ENCODE measurements at regions not wholly inside any gene's neighbourhood (a gene's known extent, or its start where the extent isn't known, plus 50 kb on each side); places are given as distances from the start of the nearest gene placed in this dataset.

DNA sequence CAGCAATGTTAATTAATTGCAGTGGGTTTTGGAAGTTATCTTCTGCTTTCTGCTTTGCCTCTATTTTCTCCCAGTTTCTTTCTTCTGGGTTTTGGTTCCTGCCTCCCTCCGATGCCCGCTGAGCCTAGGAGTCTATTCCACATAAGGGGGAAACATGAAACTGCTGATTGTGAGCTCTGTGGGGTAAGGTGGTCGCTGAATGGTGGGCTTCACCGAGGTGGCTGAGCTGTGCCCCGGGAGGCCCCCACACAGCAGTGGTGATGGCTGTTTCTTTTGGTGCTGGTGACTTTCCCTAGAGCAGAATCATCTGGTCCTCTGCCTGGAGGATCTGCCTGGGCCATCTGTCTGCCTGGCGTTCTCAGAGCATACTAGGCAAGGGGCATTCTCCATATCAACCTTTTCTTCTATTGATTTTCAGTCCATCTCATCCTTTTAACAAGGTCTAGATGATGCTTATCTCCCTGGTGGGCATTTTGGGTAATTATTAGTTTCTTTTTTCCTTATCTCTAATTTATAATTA is 68.8 kb upstream of the ATP2B2 start:
- CTCF ChIA-PET (ENCODE audit: low intra/inter-chr PET ratio, low total read pairs), result no interaction called here

More for the DNA sequence above, 68.8 kb upstream of the ATP2B2 start:
- Histone ChIP-seq H3K9ac (ENCODE audit: insufficient read depth, low read depth, low read length) (no peak overlapping the region), H4K20me1 (ENCODE audit: insufficient read depth, low read length) (no peaks in the 10 kb centered on the region), H3K9me3 (ENCODE audit: low read length) (no peaks in the 10 kb centered on the region), H2AFZ (ENCODE audit: low read length) (no peak overlapping the region), H3K36me3 (replicated peaks in 1 of 2; ENCODE audit: control insufficient read depth in 1 of 2, insufficient read depth in 2 of 2, low read length in 2 of 2) (no peaks in the 10 kb centered on the region), H3K79me2 (ENCODE audit: insufficient read depth, low read length) (no peaks in the 10 kb centered on the region), H3K27me3 (ENCODE audit: control insufficient read depth in 1 of 2, insufficient read depth in 2 of 2, low read length in 2 of 2) (peaks cover 2 to 16% of the 10 kb centered on the region in 2 experiments; a peak in 3 of 5 replicates), H3K4me1 (ENCODE audit: insufficient read depth, low read length) (no peaks in the 10 kb centered on the region), H3K4me3 (replicated peaks in 1 of 3; ENCODE audit: insufficient read depth in 1 of 3, low read depth in 2 of 3, low read length in 3 of 3) (no peak overlapping the region), H3K27ac (ENCODE audit: extremely low read length, insufficient read depth, low read length) (no peak overlapping the region), H3K4me2 (ENCODE audit: low read depth, low read length) (no peak overlapping the region)
- TF ChIP-seq ZNF672 (CRISPR knock-in tag; IDR thresholded peaks at IDR 0.05) (no peak), DNMT3B (CRISPR knock-in tag; conservative IDR thresholded peaks at IDR 0.05) (no peak)
- TF ChIP-seq, protein P1, sequence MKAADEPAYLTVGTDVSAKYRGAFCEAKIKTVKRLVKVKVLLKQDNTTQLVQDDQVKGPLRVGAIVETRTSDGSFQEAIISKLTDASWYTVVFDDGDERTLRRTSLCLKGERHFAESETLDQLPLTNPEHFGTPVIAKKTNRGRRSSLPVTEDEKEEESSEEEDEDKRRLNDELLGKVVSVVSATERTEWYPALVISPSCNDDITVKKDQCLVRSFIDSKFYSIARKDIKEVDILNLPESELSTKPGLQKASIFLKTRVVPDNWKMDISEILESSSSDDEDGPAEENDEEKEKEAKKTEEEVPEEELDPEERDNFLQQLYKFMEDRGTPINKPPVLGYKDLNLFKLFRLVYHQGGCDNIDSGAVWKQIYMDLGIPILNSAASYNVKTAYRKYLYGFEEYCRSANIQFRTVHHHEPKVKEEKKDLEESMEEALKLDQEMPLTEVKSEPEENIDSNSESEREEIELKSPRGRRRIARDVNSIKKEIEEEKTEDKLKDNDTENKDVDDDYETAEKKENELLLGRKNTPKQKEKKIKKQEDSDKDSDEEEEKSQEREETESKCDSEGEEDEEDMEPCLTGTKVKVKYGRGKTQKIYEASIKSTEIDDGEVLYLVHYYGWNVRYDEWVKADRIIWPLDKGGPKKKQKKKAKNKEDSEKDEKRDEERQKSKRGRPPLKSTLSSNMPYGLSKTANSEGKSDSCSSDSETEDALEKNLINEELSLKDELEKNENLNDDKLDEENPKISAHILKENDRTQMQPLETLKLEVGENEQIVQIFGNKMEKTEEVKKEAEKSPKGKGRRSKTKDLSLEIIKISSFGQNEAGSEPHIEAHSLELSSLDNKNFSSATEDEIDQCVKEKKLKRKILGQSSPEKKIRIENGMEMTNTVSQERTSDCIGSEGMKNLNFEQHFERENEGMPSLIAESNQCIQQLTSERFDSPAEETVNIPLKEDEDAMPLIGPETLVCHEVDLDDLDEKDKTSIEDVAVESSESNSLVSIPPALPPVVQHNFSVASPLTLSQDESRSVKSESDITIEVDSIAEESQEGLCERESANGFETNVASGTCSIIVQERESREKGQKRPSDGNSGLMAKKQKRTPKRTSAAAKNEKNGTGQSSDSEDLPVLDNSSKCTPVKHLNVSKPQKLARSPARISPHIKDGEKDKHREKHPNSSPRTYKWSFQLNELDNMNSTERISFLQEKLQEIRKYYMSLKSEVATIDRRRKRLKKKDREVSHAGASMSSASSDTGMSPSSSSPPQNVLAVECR (CRISPR knock-in tag; IDR thresholded peaks at IDR 0.05; ENCODE audit: borderline replicate concordance), result no peak
- FAIRE-seq, result no peak
- in situ Hi-C loops (cut with HindIII; ENCODE audit: extremely low pct_ligation_motif_present, low pct_unique_long_range_greater_than_20kb) (no loop called here), intact Hi-C loops (cut with micrococcal nuclease; ENCODE audit: unreplicated experiment) (no loop called here)
- BruUV-seq (replicated peaks), result no TSS peak
- POLR2A ChIA-PET, result no interaction called here
- 37% methylated on average over 3 of the region's 6 CpGs for WGBS (ENCODE audit: low lambda C conversion rate)
- no peak for DNase-seq (ENCODE audit: low spot score)
- ATAC-seq, result no peak

Measured in HepG2 (cell line).